ENCODE measurements at regions not wholly inside any gene's neighbourhood (a gene's known extent, or its start where the extent isn't known, plus 50 kb on each side); places are given as distances from the start of the nearest gene placed in this dataset.

GRCh38 chr1:34683616-34684015, 71.2 kb upstream of the GJB5 start:
- no peak for ATAC-seq (ENCODE audit: low FRiP score)
- TF ChIP-seq CTCF (IDR thresholded peaks at IDR 0.05), result no peak
- DNase-seq (ENCODE audit: low spot score), result no peak

GRCh38 chr1:34684266-34684665, 70.6 kb upstream of the GJB5 start:
- no peak for DNase-seq (ENCODE audit: low spot score)

GRCh38 chr1:34685225-34685624, 69.6 kb upstream of the GJB5 start:
- TF ChIP-seq CTCF (IDR thresholded peaks at IDR 0.05), result no peak
- no peak for ATAC-seq (ENCODE audit: low FRiP score)
- DNase-seq (ENCODE audit: low spot score), result no peak

More at GRCh38 chr1:34684266-34684665, 70.6 kb upstream of the GJB5 start:
- no peak for TF ChIP-seq CTCF (IDR thresholded peaks at IDR 0.05)
- ATAC-seq (ENCODE audit: low FRiP score), result no peak

GRCh38 chr1:34686531-34686930, 68.3 kb upstream of the GJB5 start:
- TF ChIP-seq CTCF (IDR thresholded peaks at IDR 0.05), result no peak
- DNase-seq (ENCODE audit: low spot score) (no peak), ATAC-seq (ENCODE audit: low FRiP score) (no peak)

- no peak for TF ChIP-seq CTCF (IDR thresholded peaks at IDR 0.05)
- DNase-seq (ENCODE audit: low spot score) (no peak), ATAC-seq (ENCODE audit: low FRiP score) (no peak)
Observed at GRCh38 chr1:34688006-34688741, 66.7 kb upstream of the GJB5 start.

- no peak for ATAC-seq (ENCODE audit: low FRiP score)
- TF ChIP-seq CTCF (IDR thresholded peaks at IDR 0.05), result no peak
- DNase-seq (ENCODE audit: low spot score), result no peak
Observed at GRCh38 chr1:34690269-34690668, 64.6 kb upstream of the GJB5 start.

- DNase-seq (ENCODE audit: low spot score) (no peak), ATAC-seq (ENCODE audit: low FRiP score) (no peak)
- no peak for TF ChIP-seq CTCF (IDR thresholded peaks at IDR 0.05)
Observed at GRCh38 chr1:34693081-34693480, 61.8 kb upstream of the GJB5 start.

All from omental fat pad (tissue), 3 donors.